ENCODE measurements at regions not wholly inside any gene's neighbourhood (a gene's known extent, or its start where the extent isn't known, plus 50 kb on each side); places are given as distances from the start of the nearest gene placed in this dataset.

- POLR2A ChIA-PET = no interaction called here
- Histone ChIP-seq H3K4me2 (no peak overlapping the region), H3K27ac (ENCODE audit: low read depth in 2 of 2, low read length in 1 of 2) (no peak overlapping the region), H3K36me3 (replicated peaks in 1 of 2; ENCODE audit: control insufficient read depth in 1 of 2, insufficient read depth in 2 of 2, low read length in 1 of 2) (peaks cover 0 to 10% of the 10 kb centered on the region in 2 experiments), H2AFZ (ENCODE audit: low read depth) (no peak overlapping the region), H3F3A (replicated peaks; ENCODE audit: insufficient read depth) (no peaks in the 10 kb centered on the region), H3K4me1 (ENCODE audit: control insufficient read depth in 1 of 2, insufficient read depth in 2 of 2, low read depth in 1 of 2, low read length in 1 of 2) (peaks cover 0 to 3% of the 10 kb centered on the region in 2 experiments; a peak in 2 of 4 replicates), H3K79me2 (ENCODE audit: insufficient read depth) (no peaks in the 10 kb centered on the region), H4K20me1 (ENCODE audit: insufficient read depth) (no peaks in the 10 kb centered on the region), H3K9ac (no peak overlapping the region), H3K9me3 (no peaks in the 10 kb centered on the region), H3K9me2 (no peaks in the 10 kb centered on the region), H3K27me3 (ENCODE audit: insufficient read depth) (no peaks in the 10 kb centered on the region), H3K4me3 (ENCODE audit: low read depth in 2 of 2, low read length in 1 of 2) (no peak overlapping the region)
- TF ChIP-seq EP300 (IDR thresholded peaks at IDR 0.05; ENCODE audit: borderline replicate concordance in 1 of 2, low read depth in 1 of 2, low read length in 1 of 2) (no peak), RFX5 (IDR thresholded peaks at IDR 0.05; ENCODE audit: low read length) (no peak), JUND (IDR thresholded peaks at IDR 0.05) (no peak)
- no peak for DNase-seq
- CTCF ChIA-PET = no interaction called here
- 92% methylated on average over 6 of the region's 6 CpGs for WGBS (ENCODE audit: low lambda C conversion rate)
Measured at GRCh38 chr12:27396216-27396815, 50.2 kb upstream of the SMCO2 start.

Measured in SK-N-SH (cell line).